Transverse colon (tissue), 4 donors: ENCODE measurements at regions not wholly inside any gene's neighbourhood (a gene's known extent, or its start where the extent isn't known, plus 50 kb on each side); places are given as distances from the start of the nearest gene placed in this dataset.
A peak's percentile ranks its signal among the peaks of the same experiment; 100 is the strongest.

ENCODE experiments used
- DNase-seq: peaks from one replicate; pipeline ENCODE4 v3.0.0-alpha.2; 2019
- H3K27ac ChIP-seq, 4 donors: fragments of 200-600 bp; sonication (generic); 2 replicates each; pipeline ENCODE4 v1.5.1; 2016 to 2018; ENCODE audit warnings: inconsistent platforms in 4 of 4
- H3K27me3 ChIP-seq: fragments of 200-600 bp; sonication (generic); 2 replicates; pipeline ENCODE4 v1.5.1; 2017; ENCODE audit warnings: inconsistent platforms
- H3K36me3 ChIP-seq, 4 donors: fragments of 200-600 bp; sonication (generic); 2 replicates each; pipeline ENCODE4 v1.5.1; 2017 to 2019; ENCODE audit warnings: inconsistent platforms in 4 of 4
- H3K4me1 ChIP-seq, 4 donors: fragments of 200-600 bp; sonication (generic); 2 replicates each; pipeline ENCODE4 v1.5.1; 2017 to 2020; ENCODE audit warnings: inconsistent platforms in 4 of 4
- H3K4me3 ChIP-seq, 4 donors: fragments of 200-600 bp; sonication (generic); 1 replicate in 1 of 4; 2 replicates in 3 of 4; pipeline versions ENCODE4 v1.5.1 to v1.6.1; 2017 to 2019; ENCODE audit warnings: inconsistent platforms in 4 of 4
- H3K9me3 ChIP-seq, 2 donors: fragments of 200-600 bp; sonication (generic); 2 replicates each; pipeline ENCODE4 v1.5.1; 2017 to 2019; ENCODE audit warnings: inconsistent platforms in 2 of 2
- CTCF ChIP-seq, 5 experiments: fragments of 200-600 bp in 3 of 5; fragments of 450-650 bp in 2 of 5; sonication (generic) in 3 of 5; IDR thresholded peaks; 1 replicate in 2 of 5; 2 replicates in 3 of 5; pipeline ENCODE4 v1.5.1; 2016 to 2017; ENCODE audit warnings: antibody characterized with exemption in 5 of 5, inconsistent platforms in 3 of 5, mild to moderate bottlenecking in 2 of 5, moderate library complexity in 1 of 5
- EP300 ChIP-seq: sonication (generic); formaldehyde crosslinking; IDR thresholded peaks from one replicate; pipeline ENCODE4 v1.6.1; 2017; ENCODE audit warnings: antibody characterized with exemption, low read depth
- POLR2A ChIP-seq: fragments of 450-650 bp; IDR thresholded peaks from one replicate; pipeline ENCODE4 v1.6.1; 2016; ENCODE audit warnings: antibody characterized with exemption, mild to moderate bottlenecking, moderate library complexity
- POLR2AphosphoS5 ChIP-seq, 3 donors: sonication (generic); formaldehyde crosslinking; IDR thresholded peaks; one replicate each; pipeline ENCODE4 v1.6.1; 2016; ENCODE audit warnings: antibody characterized with exemption in 3 of 3
- WGBS, 2 donors: methylation state at CpG; one replicate each; pipeline ENCODE4 v1.1.5; 2018; ENCODE audit warnings: low coverage in 1 of 2; 5-methylcytosine and 5-hydroxymethylcytosine counted together
- in situ Hi-C, 4 donors: fragments of 200-750 bp; cut with MboI; loops; one replicate each; pipeline versions ENCODE4 v1.15.0 to v1.15.1; 2017; ENCODE audit warnings: low sequenced_read_pairs in 3 of 4, low pct_ligation_motif_present in 1 of 4, low pct_unique_long_range_greater_than_20kb in 1 of 4
- intact Hi-C: fragments of 100-400 bp; cut with DNase I; formaldehyde crosslinking; loops from one replicate; pipeline ENCODE4 v1.15.1; 2023; ENCODE audit warnings: low total_unique reads

- Histone ChIP-seq H3K27me3 (no peaks in the 10 kb centered on the region), H3K9me3 (no peaks in the 10 kb centered on the region), H3K4me1 (no peaks in the 10 kb centered on the region), H3K36me3 (no peaks in the 10 kb centered on the region), H3K4me3 (no peak overlapping the region), H3K27ac (no peak overlapping the region)
- in situ Hi-C loops, result loop anchor here in 1 of 4 donors (25.0 kb wide), 1 partner anchor 338 kb away; no protein-coding TSS in a partner anchor
- intact Hi-C loops, result no loop called here
- DNase-seq, result no peak
- no peak for TF ChIP-seq CTCF (IDR thresholded peaks at IDR 0.05)
- WGBS, 2 donors, result 33 to 61% methylated on average over 1 of the region's 1 CpG
Observed at GRCh38 chr7:10874666-10875065, 99.0 kb upstream of the PHF14 start.

- 77 to 78% methylated on average over 2 of the region's 2 CpGs for WGBS, 2 donors
- no peak for DNase-seq
- in situ Hi-C loops, result loop anchor here in 1 of 4 donors (25.0 kb wide), 1 partner anchor 337 kb away; no protein-coding TSS in a partner anchor
Observed at GRCh38 chr7:10875080-10875479, 98.6 kb upstream of the PHF14 start.

GRCh38 chr7:10888861-10889260 lies 84.8 kb upstream of the PHF14 start:
- intact Hi-C loops (no loop called here), in situ Hi-C loops (loop anchor here in 1 of 4 donors (25.0 kb wide), 1 partner anchor 323 kb away; no protein-coding TSS in a partner anchor)
- no peaks in the 10 kb centered on the region for H3K27me3 ChIP-seq
- TF ChIP-seq EP300, result no peak
- TF ChIP-seq POLR2A, result no peak
- TF ChIP-seq CTCF (IDR thresholded peaks at IDR 0.05), result no peak
- no peak for TF ChIP-seq POLR2AphosphoS5 (IDR thresholded peaks at IDR 0.05)
- DNase-seq, result no peak
- no peaks in the 10 kb centered on the region for H3K36me3 ChIP-seq
- WGBS, 2 donors, result 69% methylated on average over 7 of the region's 7 CpGs
- H3K27ac ChIP-seq, result no peak overlapping the region
- H3K4me3 ChIP-seq, result no peak overlapping the region
- H3K9me3 ChIP-seq, result no peaks in the 10 kb centered on the region
- H3K4me1 ChIP-seq, result peaks cover 0 to 7% (median 0%) of the 10 kb centered on the region in 4 donors

More at GRCh38 chr7:10875080-10875479, 98.6 kb upstream of the PHF14 start:
- Histone ChIP-seq H3K4me3 (no peak overlapping the region), H3K9me3 (no peaks in the 10 kb centered on the region), H3K4me1 (no peaks in the 10 kb centered on the region), H3K27ac (no peak overlapping the region), H3K36me3 (no peaks in the 10 kb centered on the region), H3K27me3 (no peaks in the 10 kb centered on the region)
- intact Hi-C loops, result no loop called here
- TF ChIP-seq CTCF (IDR thresholded peaks at IDR 0.05), result no peak
- TF ChIP-seq EP300, result no peak
- no peak for TF ChIP-seq POLR2A
- no peak for TF ChIP-seq POLR2AphosphoS5 (IDR thresholded peaks at IDR 0.05)

- peak; percentile 20 for DNase-seq
- intact Hi-C loops (no loop called here), in situ Hi-C loops (loop anchor here in 1 of 4 donors (25.0 kb wide), 1 partner anchor 323 kb away; no protein-coding TSS in a partner anchor)
- 62 to 69% methylated on average over 8 to 10 of the region's 10 CpGs for WGBS, 2 donors
- Histone ChIP-seq H3K4me1 (peaks cover 0 to 7% (median 0%) of the 10 kb centered on the region in 4 donors), H3K9me3 (no peaks in the 10 kb centered on the region), H3K27me3 (no peaks in the 10 kb centered on the region), H3K27ac (no peak overlapping the region), H3K36me3 (no peaks in the 10 kb centered on the region), H3K4me3 (no peak overlapping the region)
- TF ChIP-seq POLR2A (no peak), CTCF (IDR thresholded peaks at IDR 0.05) (peak; percentile 32 to 61 (median 47)), EP300 (no peak), POLR2AphosphoS5 (IDR thresholded peaks at IDR 0.05) (no peak)
Observed at GRCh38 chr7:10889266-10889898, 84.3 kb upstream of the PHF14 start.
